HG02798 (cell line): ENCODE measurements at regions not wholly inside any gene's neighbourhood (a gene's known extent, or its start where the extent isn't known, plus 50 kb on each side); places are given as distances from the start of the nearest gene placed in this dataset.
A peak's percentile ranks its signal among the peaks of the same experiment; 100 is the strongest.
"Not testable (repeated sequence)": the region's sequence is repeated elsewhere in the genome, so short reads cannot be mapped to it uniquely, and the experiment has no call there.

ENCODE experiments used
- ATAC-seq: cut with Tn5 transposase; IDR thresholded peaks from one replicate; pipeline ENCODE4 v1.9.1; 2021; ENCODE audit warnings: mild to moderate bottlenecking; ENCODE audit not compliant: unreplicated experiment, poor library complexity

GRCh38 chr20:41692479-41693135 is 74.4 kb upstream of the CHD6 start:
- ATAC-seq = peak; percentile 52

GRCh38 chr20:41691443-41691842 is 73.3 kb upstream of the CHD6 start:
- ATAC-seq = no peak

GRCh38 chr20:41690702-41691101 is 72.5 kb upstream of the CHD6 start:
- no peak for ATAC-seq

GRCh38 chr20:41686961-41687360 is 68.8 kb upstream of the CHD6 start:
- ATAC-seq = no peak

- ATAC-seq = not testable (repeated sequence)
These were observed 67.0 kb upstream of the CHD6 start for GRCh38 chr20:41685145-41685544.

GRCh38 chr20:41678799-41679198 is 60.6 kb upstream of the CHD6 start:
- no peak for ATAC-seq

GRCh38 chr20:41672282-41672681 is 54.1 kb upstream of the CHD6 start:
- ATAC-seq = no peak

- no peak for ATAC-seq
These were observed 53.0 kb upstream of the CHD6 start for GRCh38 chr20:41671143-41671542.

GRCh38 chr20:41670631-41671030 is 52.5 kb upstream of the CHD6 start:
- ATAC-seq = no peak

GRCh38 chr20:41669708-41670263 is 51.6 kb upstream of the CHD6 start:
- no peak for ATAC-seq

- ATAC-seq = no peak
These were observed 50.0 kb upstream of the CHD6 start for GRCh38 chr20:41668057-41668749.
